ENCODE measurements at regions not wholly inside any gene's neighbourhood (a gene's known extent, or its start where the extent isn't known, plus 50 kb on each side); places are given as distances from the start of the nearest gene placed in this dataset.
A peak's percentile ranks its signal among the peaks of the same experiment; 100 is the strongest.

GRCh38 chr2:147382322-147382948 lies 462.4 kb upstream of the ACVR2A start:
- DNase-seq (ENCODE audit: low spot score) (no peak), ATAC-seq (no peak)
- Histone ChIP-seq H3K9me2 (ENCODE audit: insufficient read depth) (peaks cover 4% of the 10 kb centered on the region; the same call in 1 of the 2 replicates), H3K4me3 (no peak overlapping the region), H3K4me1 (ENCODE audit: insufficient read depth) (no peaks in the 10 kb centered on the region), H2AFZ (peak overlapping the region; percentile 87; the same call in 1 of the 2 replicates), H3K27ac (ENCODE audit: low read depth) (no peak overlapping the region), H3K4me2 (no peak overlapping the region), H3K36me3 (ENCODE audit: insufficient read depth) (no peaks in the 10 kb centered on the region), H4K20me1 (replicated peaks; ENCODE audit: insufficient read depth) (no peaks in the 10 kb centered on the region), H3K79me2 (replicated peaks; ENCODE audit: insufficient read depth) (no peaks in the 10 kb centered on the region), H3K27me3 (ENCODE audit: insufficient read depth) (no peaks in the 10 kb centered on the region), H3F3A (replicated peaks; ENCODE audit: low read depth) (no peaks in the 10 kb centered on the region)
- Mint-ChIP-seq H3K27ac (no peak overlapping the region), H3K4me3 (no peak overlapping the region), H3K4me1 (no peaks in the 10 kb centered on the region), H3K36me3 (ENCODE audit: low read depth) (no peaks in the 10 kb centered on the region), H3K9me3 (no peaks in the 10 kb centered on the region), H3K27me3 (ENCODE audit: insufficient read depth, low read depth, poor library complexity) (peaks cover 3% of the 10 kb centered on the region)
- TF ChIP-seq CTCF (conservative IDR thresholded peaks at IDR 0.05; ENCODE audit: low read depth in 2 of 2) (no peak), REST (IDR thresholded peaks at IDR 0.05; ENCODE audit: unreplicated experiment) (no peak), CREB1 (CRISPR knock-in tag; IDR thresholded peaks at IDR 0.05; ENCODE audit: low read depth) (no peak), EZH2 (IDR thresholded peaks at IDR 0.05; ENCODE audit: low read depth, unreplicated experiment) (no peak), EZH2phosphoT487 (IDR thresholded peaks at IDR 0.05; ENCODE audit: unreplicated experiment) (no peak), ZNF331 (CRISPR knock-in tag; IDR thresholded peaks at IDR 0.05; ENCODE audit: low read depth) (no peak), NANOG (IDR thresholded peaks at IDR 0.05; ENCODE audit: borderline replicate concordance) (no peak), ETS1 (IDR thresholded peaks at IDR 0.05) (no peak), POLR2AphosphoS5 (IDR thresholded peaks at IDR 0.05; ENCODE audit: low read depth) (no peak), STAT1 (IDR thresholded peaks at IDR 0.05; ENCODE audit: unreplicated experiment) (no peak), ZNF114 (CRISPR knock-in tag; IDR thresholded peaks at IDR 0.05) (no peak), JUNB (IDR thresholded peaks at IDR 0.05; ENCODE audit: unreplicated experiment) (no peak)
- TF ChIP-seq, protein P1, sequence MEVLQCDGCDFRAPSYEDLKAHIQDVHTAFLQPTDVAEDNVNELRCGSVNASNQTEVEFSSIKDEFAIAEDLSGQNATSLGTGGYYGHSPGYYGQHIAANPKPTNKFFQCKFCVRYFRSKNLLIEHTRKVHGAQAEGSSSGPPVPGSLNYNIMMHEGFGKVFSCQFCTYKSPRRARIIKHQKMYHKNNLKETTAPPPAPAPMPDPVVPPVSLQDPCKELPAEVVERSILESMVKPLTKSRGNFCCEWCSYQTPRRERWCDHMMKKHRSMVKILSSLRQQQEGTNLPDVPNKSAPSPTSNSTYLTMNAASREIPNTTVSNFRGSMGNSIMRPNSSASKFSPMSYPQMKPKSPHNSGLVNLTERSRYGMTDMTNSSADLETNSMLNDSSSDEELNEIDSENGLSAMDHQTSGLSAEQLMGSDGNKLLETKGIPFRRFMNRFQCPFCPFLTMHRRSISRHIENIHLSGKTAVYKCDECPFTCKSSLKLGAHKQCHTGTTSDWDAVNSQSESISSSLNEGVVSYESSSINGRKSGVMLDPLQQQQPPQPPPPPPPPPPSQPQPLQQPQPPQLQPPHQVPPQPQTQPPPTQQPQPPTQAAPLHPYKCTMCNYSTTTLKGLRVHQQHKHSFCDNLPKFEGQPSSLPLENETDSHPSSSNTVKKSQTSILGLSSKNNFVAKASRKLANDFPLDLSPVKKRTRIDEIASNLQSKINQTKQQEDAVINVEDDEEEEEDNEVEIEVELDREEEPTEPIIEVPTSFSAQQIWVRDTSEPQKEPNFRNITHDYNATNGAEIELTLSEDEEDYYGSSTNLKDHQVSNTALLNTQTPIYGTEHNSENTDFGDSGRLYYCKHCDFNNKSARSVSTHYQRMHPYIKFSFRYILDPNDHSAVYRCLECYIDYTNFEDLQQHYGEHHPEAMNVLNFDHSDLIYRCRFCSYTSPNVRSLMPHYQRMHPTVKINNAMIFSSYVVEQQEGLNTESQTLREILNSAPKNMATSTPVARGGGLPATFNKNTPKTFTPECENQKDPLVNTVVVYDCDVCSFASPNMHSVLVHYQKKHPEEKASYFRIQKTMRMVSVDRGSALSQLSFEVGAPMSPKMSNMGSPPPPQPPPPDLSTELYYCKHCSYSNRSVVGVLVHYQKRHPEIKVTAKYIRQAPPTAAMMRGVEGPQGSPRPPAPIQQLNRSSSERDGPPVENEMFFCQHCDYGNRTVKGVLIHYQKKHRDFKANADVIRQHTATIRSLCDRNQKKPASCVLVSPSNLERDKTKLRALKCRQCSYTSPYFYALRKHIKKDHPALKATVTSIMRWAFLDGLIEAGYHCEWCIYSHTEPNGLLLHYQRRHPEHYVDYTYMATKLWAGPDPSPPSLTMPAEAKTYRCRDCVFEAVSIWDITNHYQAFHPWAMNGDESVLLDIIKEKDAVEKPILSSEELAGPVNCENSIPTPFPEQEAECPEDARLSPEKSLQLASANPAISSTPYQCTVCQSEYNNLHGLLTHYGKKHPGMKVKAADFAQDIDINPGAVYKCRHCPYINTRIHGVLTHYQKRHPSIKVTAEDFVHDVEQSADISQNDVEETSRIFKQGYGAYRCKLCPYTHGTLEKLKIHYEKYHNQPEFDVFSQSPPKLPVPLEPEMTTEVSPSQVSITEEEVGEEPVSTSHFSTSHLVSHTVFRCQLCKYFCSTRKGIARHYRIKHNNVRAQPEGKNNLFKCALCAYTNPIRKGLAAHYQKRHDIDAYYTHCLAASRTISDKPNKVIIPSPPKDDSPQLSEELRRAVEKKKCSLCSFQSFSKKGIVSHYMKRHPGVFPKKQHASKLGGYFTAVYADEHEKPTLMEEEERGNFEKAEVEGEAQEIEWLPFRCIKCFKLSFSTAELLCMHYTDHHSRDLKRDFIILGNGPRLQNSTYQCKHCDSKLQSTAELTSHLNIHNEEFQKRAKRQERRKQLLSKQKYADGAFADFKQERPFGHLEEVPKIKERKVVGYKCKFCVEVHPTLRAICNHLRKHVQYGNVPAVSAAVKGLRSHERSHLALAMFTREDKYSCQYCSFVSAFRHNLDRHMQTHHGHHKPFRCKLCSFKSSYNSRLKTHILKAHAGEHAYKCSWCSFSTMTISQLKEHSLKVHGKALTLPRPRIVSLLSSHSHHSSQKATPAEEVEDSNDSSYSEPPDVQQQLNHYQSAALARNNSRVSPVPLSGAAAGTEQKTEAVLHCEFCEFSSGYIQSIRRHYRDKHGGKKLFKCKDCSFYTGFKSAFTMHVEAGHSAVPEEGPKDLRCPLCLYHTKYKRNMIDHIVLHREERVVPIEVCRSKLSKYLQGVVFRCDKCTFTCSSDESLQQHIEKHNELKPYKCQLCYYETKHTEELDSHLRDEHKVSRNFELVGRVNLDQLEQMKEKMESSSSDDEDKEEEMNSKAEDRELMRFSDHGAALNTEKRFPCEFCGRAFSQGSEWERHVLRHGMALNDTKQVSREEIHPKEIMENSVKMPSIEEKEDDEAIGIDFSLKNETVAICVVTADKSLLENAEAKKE (CRISPR knock-in tag; IDR thresholded peaks at IDR 0.05), result no peak

Measured in GM23338 (cell line).